AG04450 (cell line): ENCODE measurements at regions not wholly inside any gene's neighbourhood (a gene's known extent, or its start where the extent isn't known, plus 50 kb on each side); places are given as distances from the start of the nearest gene placed in this dataset.

Source experiments
- CTCF ChIA-PET: fragments of 300-600, 350-600 bp; formaldehyde crosslinking; extraction: SDS; loops from one replicate; lab custom pipeline; 2022; ENCODE audit warnings: antibody characterized with exemption, inconsistent platforms; lab: Charles Lee
- POLR2A ChIA-PET: fragments of 350-600 bp; formaldehyde crosslinking; extraction: SDS; loops from one replicate; lab custom pipeline; 2021; ENCODE audit warnings: antibody characterized with exemption, inconsistent platforms; lab: Yijun Ruan, JAX
- DNase-seq: peaks from one replicate; pipeline ENCODE4 v3.0.0-alpha.2; 2011; ENCODE audit warnings: low read depth, low spot score
- H3K27ac ChIP-seq: one replicate; pipeline ENCODE4 v1.5.1; 2012; ENCODE audit warnings: low read depth, low read length, control low read depth
- H3K27me3 ChIP-seq: one replicate; pipeline ENCODE4 v1.6.0; 2012; ENCODE audit warnings: low read length; ENCODE audit not compliant: control insufficient read depth, insufficient read depth
- H3K4me3 ChIP-seq: 2 replicates; pipeline ENCODE4 v1.5.1; 2011; ENCODE audit warnings: mild to moderate bottlenecking, low read depth, low read length, control low read depth
- H3K9me3 ChIP-seq: 2 replicates; pipeline ENCODE4 v1.5.1; 2012; ENCODE audit warnings: low read length; ENCODE audit not compliant: control insufficient read depth, insufficient read depth
- CTCF ChIP-seq: IDR thresholded peaks from 2 replicates; pipeline ENCODE4 v1.5.1; 2011; ENCODE audit warnings: low read depth, low read length, control low read depth, inconsistent platforms

DNA sequence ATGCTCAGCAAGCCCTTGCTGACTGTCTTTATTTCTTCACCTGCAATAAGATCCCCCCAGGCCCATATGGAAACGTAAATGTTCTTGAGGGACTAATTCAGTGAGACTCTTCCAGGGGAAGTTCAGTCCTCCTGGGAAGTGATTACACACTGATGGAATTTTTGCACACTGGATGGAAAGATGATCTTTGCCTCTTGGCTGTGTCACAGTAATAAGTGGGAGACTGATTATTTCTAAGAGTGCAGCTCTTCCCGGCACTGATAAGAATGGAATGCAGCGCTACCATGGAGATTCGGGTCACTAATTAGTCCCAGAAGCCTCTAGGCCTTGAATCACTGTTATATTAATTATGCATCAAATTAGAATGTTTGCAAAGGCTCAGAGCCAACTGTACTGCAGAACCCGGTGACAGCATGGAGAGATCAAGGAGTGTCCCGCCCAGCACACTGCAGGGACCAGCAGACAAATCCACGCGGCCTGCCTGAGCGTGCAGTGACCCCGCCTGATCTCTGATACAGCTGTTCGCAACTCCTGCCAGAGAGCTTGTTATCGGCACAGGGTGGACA is 178.3 kb downstream of the SNX19 start:
- no peak for TF ChIP-seq CTCF
- CTCF ChIA-PET, result no interaction called here

DNA sequence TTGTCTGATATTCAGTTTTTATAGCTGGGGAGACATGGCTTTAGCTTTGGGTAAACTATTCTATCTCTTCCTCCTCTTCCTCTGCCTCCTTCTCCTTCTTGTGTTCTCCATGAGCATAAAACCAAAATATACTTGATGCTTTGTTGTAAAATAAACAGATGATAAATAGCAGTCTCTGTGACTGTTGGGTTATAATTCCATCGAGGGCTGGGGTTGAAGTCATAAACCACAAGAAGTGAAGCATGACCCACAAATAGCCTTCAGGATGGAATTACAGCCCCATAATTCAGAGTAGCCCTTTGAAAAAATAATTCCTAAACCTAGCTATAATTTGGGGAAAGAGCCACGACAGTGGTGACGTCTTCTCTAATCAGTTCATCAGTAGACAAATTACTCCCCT is 177.7 kb downstream of the SNX19 start:
- Histone ChIP-seq H3K27me3 (no peaks in the 10 kb centered on the region), H3K27ac (no peak overlapping the region), H3K9me3 (peaks cover 4% of the 10 kb centered on the region; the same call in 1 of the 2 replicates), H3K4me3 (no peak overlapping the region)
- ChIA-PET POLR2A (interaction anchor here (0.6 to 1.9 kb wide), 3 partner anchors 19 to 86 kb away, joined by 3 to 5 read pairs (median 3); no protein-coding TSS in a partner anchor), CTCF (interaction anchor here (0.7 kb wide), 1 partner anchor 304 kb away, joined by 3 read pairs; no protein-coding TSS in a partner anchor)
- TF ChIP-seq CTCF, result no peak
- no peak for DNase-seq

More for the DNA sequence above, 178.3 kb downstream of the SNX19 start:
- H3K4me3 ChIP-seq, result peak overlapping the region; percentile 29
- peak overlapping the region; percentile 76 for H3K27ac ChIP-seq
- peaks cover 4% of the 10 kb centered on the region; the same call in 1 of the 2 replicates for H3K9me3 ChIP-seq
- H3K27me3 ChIP-seq, result no peaks in the 10 kb centered on the region
- no peak for DNase-seq
- POLR2A ChIA-PET, result interaction anchor here (0.6 to 1.9 kb wide), 3 partner anchors 18 to 85 kb away, joined by 3 to 5 read pairs (median 3); no protein-coding TSS in a partner anchor

DNA sequence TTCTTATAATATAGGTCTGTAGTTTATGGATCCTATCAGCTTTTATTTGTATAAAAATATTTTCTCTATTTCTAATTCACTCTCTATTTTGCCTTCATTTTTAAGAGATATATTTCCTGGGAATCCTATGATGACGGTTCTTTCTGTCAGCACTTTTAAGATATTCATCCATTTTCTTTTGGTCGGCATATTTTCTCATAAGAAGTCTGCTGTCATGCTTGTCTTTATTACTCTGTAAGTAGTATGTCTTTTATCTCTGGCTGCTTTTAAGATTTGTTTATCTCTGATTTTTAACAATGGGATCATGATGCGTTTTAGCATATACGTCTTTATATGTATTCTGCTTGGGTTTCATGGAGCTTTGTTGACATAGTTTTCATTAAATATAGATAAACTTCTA is 175.5 kb downstream of the SNX19 start:
- CTCF ChIA-PET, result interaction anchor here (1.3 kb wide), 1 partner anchor 121 kb away, joined by 6 read pairs; no protein-coding TSS in a partner anchor
- Histone ChIP-seq H3K27me3 (no peaks in the 10 kb centered on the region), H3K9me3 (no peaks in the 10 kb centered on the region; the same call in 1 of the 2 replicates), H3K27ac (no peak overlapping the region), H3K4me3 (no peak overlapping the region)
- no peak for TF ChIP-seq CTCF
- POLR2A ChIA-PET, result no interaction called here
- DNase-seq, result no peak

GRCh38 chr11:130744794-130745193 is 171.5 kb downstream of the SNX19 start:
- H3K4me3 ChIP-seq, result no peak overlapping the region
- H3K9me3 ChIP-seq, result no peaks in the 10 kb centered on the region; the same call in 1 of the 2 replicates
- ChIA-PET CTCF (interaction anchor here (0.6 to 1.8 kb wide), 3 partner anchors 20 to 172 kb away, joined by 3 to 4 read pairs (median 3); partner anchors contain the start of gene SNX19), POLR2A (no interaction called here)
- no peaks in the 10 kb centered on the region for H3K27me3 ChIP-seq
- no peak for DNase-seq
- H3K27ac ChIP-seq, result no peak overlapping the region
- no peak for TF ChIP-seq CTCF

DNA sequence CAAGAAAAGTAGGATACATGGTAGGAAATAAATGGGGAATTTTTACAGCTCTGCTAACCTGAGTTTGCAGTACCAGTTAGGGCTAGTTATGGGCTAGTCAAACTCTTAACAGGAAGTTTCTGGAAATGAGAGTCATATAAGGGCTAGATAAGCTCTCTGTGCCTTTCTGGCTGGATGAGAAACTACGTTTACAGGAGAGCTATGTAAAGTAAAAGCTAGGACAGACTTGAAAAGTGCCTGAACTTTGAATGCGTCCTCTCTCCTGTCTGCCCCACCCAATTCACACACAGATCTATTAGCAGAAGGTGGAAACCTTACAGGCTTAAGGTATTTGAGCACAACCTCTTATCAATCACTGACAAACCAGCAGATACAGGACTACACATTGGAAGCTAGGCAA is 167.1 kb downstream of the SNX19 start:
- CTCF ChIA-PET, result no interaction called here
- H3K9me3 ChIP-seq, result no peaks in the 10 kb centered on the region; the same call in 1 of the 2 replicates
- no peak overlapping the region for H3K4me3 ChIP-seq
- POLR2A ChIA-PET, result no interaction called here
- no peaks in the 10 kb centered on the region for H3K27me3 ChIP-seq
- no peak for TF ChIP-seq CTCF
- DNase-seq, result no peak
- no peak overlapping the region for H3K27ac ChIP-seq
